ENCODE measurements at regions not wholly inside any gene's neighbourhood (a gene's known extent, or its start where the extent isn't known, plus 50 kb on each side); places are given as distances from the start of the nearest gene placed in this dataset.

- no peak for TF ChIP-seq EZH2phosphoT487 (IDR thresholded peaks at IDR 0.05; ENCODE audit: insufficient read depth, low read depth)
- no peak for TF ChIP-seq EZH2 (IDR thresholded peaks at IDR 0.05; ENCODE audit: insufficient read depth, poor library complexity, severe bottlenecking)
- no peak overlapping the region for H3K27ac ChIP-seq
- H3F3A ChIP-seq (ENCODE audit: insufficient read depth), result no peaks in the 10 kb centered on the region
- H3K79me2 ChIP-seq (ENCODE audit: insufficient read depth), result no peaks in the 10 kb centered on the region
- H3K27me3 ChIP-seq (replicated peaks; ENCODE audit: insufficient read depth), result peaks cover 12% of the 10 kb centered on the region
- H3K4me2 ChIP-seq (ENCODE audit: unreplicated experiment), result no peak overlapping the region
- H4K20me1 ChIP-seq (ENCODE audit: insufficient read depth), result no peaks in the 10 kb centered on the region
- no peaks in the 10 kb centered on the region for H3K4me1 ChIP-seq (ENCODE audit: insufficient read depth)
- no peak for DNase-seq
- in situ Hi-C loops (cut with MboI), result no loop called here
- 51 to 53% methylated on average over 5 of the region's 5 CpGs for WGBS, 2 experiments (ENCODE audit: low coverage in 1 of 2, low lambda C conversion rate in 2 of 2, missing lambda C conversion rate in 2 of 2)
- H3K9me3 ChIP-seq (ENCODE audit: low read depth), result no peaks in the 10 kb centered on the region
- H3K9ac ChIP-seq, result no peak overlapping the region
- H3K36me3 ChIP-seq (ENCODE audit: low read depth), result no peaks in the 10 kb centered on the region
- H3K4me3 ChIP-seq, result no peak overlapping the region
- no peak overlapping the region for H2AFZ ChIP-seq
- no peaks in the 10 kb centered on the region for H3K9me2 ChIP-seq (ENCODE audit: insufficient read depth)
Observed at GRCh38 chr11:44453871-44454270, 111.6 kb upstream of the CD82 start.

- no peak for TF ChIP-seq EZH2phosphoT487 (IDR thresholded peaks at IDR 0.05; ENCODE audit: insufficient read depth, low read depth)
- Histone ChIP-seq H3K9ac (no peak overlapping the region), H2AFZ (no peak overlapping the region), H3K4me2 (ENCODE audit: unreplicated experiment) (no peak overlapping the region), H3K9me2 (ENCODE audit: insufficient read depth) (no peaks in the 10 kb centered on the region), H3K4me1 (ENCODE audit: insufficient read depth) (no peaks in the 10 kb centered on the region), H3K79me2 (ENCODE audit: insufficient read depth) (no peaks in the 10 kb centered on the region), H3K4me3 (no peak overlapping the region), H3K27ac (no peak overlapping the region), H3K36me3 (ENCODE audit: low read depth) (no peaks in the 10 kb centered on the region), H3F3A (ENCODE audit: insufficient read depth) (no peaks in the 10 kb centered on the region), H3K27me3 (replicated peaks; ENCODE audit: insufficient read depth) (peaks cover 12% of the 10 kb centered on the region), H4K20me1 (ENCODE audit: insufficient read depth) (no peaks in the 10 kb centered on the region), H3K9me3 (ENCODE audit: low read depth) (no peaks in the 10 kb centered on the region)
- in situ Hi-C loops (cut with MboI), result no loop called here
- no peak for DNase-seq
- WGBS, 2 experiments (ENCODE audit: low coverage in 1 of 2, low lambda C conversion rate in 2 of 2, missing lambda C conversion rate in 2 of 2), result 8 to 15% methylated on average over 4 of the region's 4 CpGs
Observed at GRCh38 chr11:44454666-44455065, 110.8 kb upstream of the CD82 start.

- 20 to 28% methylated on average over 11 of the region's 11 CpGs for WGBS, 2 experiments (ENCODE audit: low coverage in 1 of 2, low lambda C conversion rate in 2 of 2, missing lambda C conversion rate in 2 of 2)
- Histone ChIP-seq H3K9me3 (ENCODE audit: low read depth) (no peaks in the 10 kb centered on the region), H3K4me1 (ENCODE audit: insufficient read depth) (no peaks in the 10 kb centered on the region), H3K79me2 (ENCODE audit: insufficient read depth) (no peaks in the 10 kb centered on the region), H3K27me3 (replicated peaks; ENCODE audit: insufficient read depth) (peaks cover 12% of the 10 kb centered on the region), H3K36me3 (ENCODE audit: low read depth) (no peaks in the 10 kb centered on the region), H3K4me3 (no peak overlapping the region), H3K9me2 (ENCODE audit: insufficient read depth) (no peaks in the 10 kb centered on the region), H4K20me1 (ENCODE audit: insufficient read depth) (no peaks in the 10 kb centered on the region), H2AFZ (no peak overlapping the region), H3K27ac (no peak overlapping the region), H3K4me2 (ENCODE audit: unreplicated experiment) (no peak overlapping the region), H3K9ac (no peak overlapping the region), H3F3A (ENCODE audit: insufficient read depth) (no peaks in the 10 kb centered on the region)
- peak; percentile 15 for DNase-seq
- in situ Hi-C loops (cut with MboI), result no loop called here
- no peak for TF ChIP-seq EZH2 (IDR thresholded peaks at IDR 0.05; ENCODE audit: insufficient read depth, poor library complexity, severe bottlenecking)
- TF ChIP-seq EZH2phosphoT487 (IDR thresholded peaks at IDR 0.05; ENCODE audit: insufficient read depth, low read depth), result no peak
Observed at GRCh38 chr11:44456544-44457300, 108.7 kb upstream of the CD82 start.

- no peak for TF ChIP-seq EZH2phosphoT487 (IDR thresholded peaks at IDR 0.05; ENCODE audit: insufficient read depth, low read depth)
- TF ChIP-seq EZH2 (IDR thresholded peaks at IDR 0.05; ENCODE audit: insufficient read depth, poor library complexity, severe bottlenecking), result no peak
- no peaks in the 10 kb centered on the region for H4K20me1 ChIP-seq (ENCODE audit: insufficient read depth)
- H3K9ac ChIP-seq, result no peak overlapping the region
- no peaks in the 10 kb centered on the region for H3K9me3 ChIP-seq (ENCODE audit: low read depth)
- in situ Hi-C loops (cut with MboI), result no loop called here
- no peak overlapping the region for H2AFZ ChIP-seq
- no peaks in the 10 kb centered on the region for H3F3A ChIP-seq (ENCODE audit: insufficient read depth)
- H3K4me3 ChIP-seq, result no peak overlapping the region
- H3K9me2 ChIP-seq (ENCODE audit: insufficient read depth), result no peaks in the 10 kb centered on the region
- H3K4me1 ChIP-seq (ENCODE audit: insufficient read depth), result no peaks in the 10 kb centered on the region
- no peaks in the 10 kb centered on the region for H3K79me2 ChIP-seq (ENCODE audit: insufficient read depth)
- peaks cover 3% of the 10 kb centered on the region for H3K27me3 ChIP-seq (replicated peaks; ENCODE audit: insufficient read depth)
- no peak overlapping the region for H3K4me2 ChIP-seq (ENCODE audit: unreplicated experiment)
- no peak for DNase-seq
- H3K27ac ChIP-seq, result no peak overlapping the region
- H3K36me3 ChIP-seq (ENCODE audit: low read depth), result no peaks in the 10 kb centered on the region
Observed at GRCh38 chr11:44457862-44458261, 107.6 kb upstream of the CD82 start.

- no peak for TF ChIP-seq EZH2 (IDR thresholded peaks at IDR 0.05; ENCODE audit: insufficient read depth, poor library complexity, severe bottlenecking)
- no peak for TF ChIP-seq EZH2phosphoT487 (IDR thresholded peaks at IDR 0.05; ENCODE audit: insufficient read depth, low read depth)
- in situ Hi-C loops (cut with MboI), result no loop called here
- no peaks in the 10 kb centered on the region for H3K36me3 ChIP-seq (ENCODE audit: low read depth)
Observed at GRCh38 chr11:44463751-44464150, 101.7 kb upstream of the CD82 start.

More at GRCh38 chr11:44463751-44464150, 101.7 kb upstream of the CD82 start:
- WGBS, 2 experiments (ENCODE audit: low coverage in 1 of 2, low lambda C conversion rate in 2 of 2, missing lambda C conversion rate in 2 of 2), result 51 to 68% methylated on average over 5 of the region's 5 CpGs
- Histone ChIP-seq H3K79me2 (ENCODE audit: insufficient read depth) (no peaks in the 10 kb centered on the region), H3K9ac (no peak overlapping the region), H3K27me3 (replicated peaks; ENCODE audit: insufficient read depth) (peaks cover 11% of the 10 kb centered on the region), H3F3A (ENCODE audit: insufficient read depth) (no peaks in the 10 kb centered on the region), H4K20me1 (ENCODE audit: insufficient read depth) (no peaks in the 10 kb centered on the region), H3K4me1 (ENCODE audit: insufficient read depth) (no peaks in the 10 kb centered on the region), H3K9me3 (ENCODE audit: low read depth) (no peaks in the 10 kb centered on the region), H3K9me2 (ENCODE audit: insufficient read depth) (no peaks in the 10 kb centered on the region), H3K4me3 (no peak overlapping the region), H3K4me2 (ENCODE audit: unreplicated experiment) (no peak overlapping the region), H3K27ac (no peak overlapping the region), H2AFZ (no peak overlapping the region)
- DNase-seq, result no peak

Measured in GM23248 (cell line).